H9 (cell line): ENCODE measurements at regions not wholly inside any gene's neighbourhood (a gene's known extent, or its start where the extent isn't known, plus 50 kb on each side); places are given as distances from the start of the nearest gene placed in this dataset.

Source experiments
- DNase-seq: peaks from one replicate; pipeline ENCODE4 v3.0.0-alpha.2; 2017
- H2AFZ ChIP-seq: one replicate; pipeline ENCODE4 v1.6.1; 2013; ENCODE audit warnings: mild to moderate bottlenecking, low read length, control low read depth, moderate library complexity
- H2AK5ac ChIP-seq: 2 replicates; pipeline ENCODE4 v1.6.1; 2013; ENCODE audit warnings: low read length, control low read depth, mixed read lengths; ENCODE audit not compliant: insufficient read length
- H2BK120ac ChIP-seq: one replicate; pipeline ENCODE4 v1.6.1; 2013; ENCODE audit warnings: low read depth, mild to moderate bottlenecking, low read length, control low read depth, inconsistent platforms; ENCODE audit not compliant: poor library complexity, severe bottlenecking
- H2BK12ac ChIP-seq: 2 replicates; pipeline ENCODE4 v1.6.1; 2013; ENCODE audit warnings: low read length, control low read depth, mixed read lengths, low read depth; ENCODE audit not compliant: insufficient read length
- H2BK15ac ChIP-seq: 2 replicates; pipeline ENCODE4 v1.6.1; 2013; ENCODE audit warnings: low read depth, low read length, control low read depth
- H2BK20ac ChIP-seq: one replicate; pipeline ENCODE4 v1.6.1; 2013; ENCODE audit warnings: low read depth, mild to moderate bottlenecking, low read length, control low read depth, inconsistent platforms; ENCODE audit not compliant: poor library complexity, severe bottlenecking
- H2BK5ac ChIP-seq: 2 replicates; pipeline ENCODE4 v1.6.1; 2013; ENCODE audit warnings: low read length, control low read depth, mixed read lengths; ENCODE audit not compliant: insufficient read length
- H3K14ac ChIP-seq: 2 replicates; pipeline ENCODE4 v1.6.1; 2013; ENCODE audit warnings: low read length, control low read depth; ENCODE audit not compliant: insufficient read depth
- H3K18ac ChIP-seq: 2 replicates; pipeline ENCODE4 v1.6.1; 2013; ENCODE audit warnings: low read depth, mild to moderate bottlenecking, mixed read lengths, low read length, control low read depth; ENCODE audit not compliant: insufficient read length
- H3K23ac ChIP-seq: 2 replicates; pipeline ENCODE4 v1.6.1; 2013; ENCODE audit warnings: low read length, control low read depth, mixed read lengths, low read depth; ENCODE audit not compliant: insufficient read length
- H3K23me2 ChIP-seq: 2 replicates; pipeline ENCODE4 v1.6.1; 2013; ENCODE audit warnings: low read depth, mild to moderate bottlenecking, mixed read lengths, low read length, control low read depth; ENCODE audit not compliant: insufficient read length, poor library complexity, severe bottlenecking
- H3K27ac ChIP-seq: 2 replicates; pipeline ENCODE4 v1.5.1; 2013; ENCODE audit warnings: low read length, control low read depth, mixed read lengths, low read depth; ENCODE audit not compliant: insufficient read length
- H3K27me3 ChIP-seq: 2 replicates; pipeline ENCODE4 v1.6.1; 2013; ENCODE audit warnings: low read length, control low read depth, inconsistent platforms; ENCODE audit not compliant: insufficient read depth
- H3K4ac ChIP-seq: 2 replicates; pipeline ENCODE4 v1.6.1; 2013; ENCODE audit warnings: low read depth, mild to moderate bottlenecking, control low read depth, inconsistent platforms, low read length, moderate library complexity
- H3K4me1 ChIP-seq: 2 replicates; pipeline ENCODE4 v1.6.1; 2013; ENCODE audit warnings: low read length, control low read depth, inconsistent platforms; ENCODE audit not compliant: insufficient read depth
- H3K4me2 ChIP-seq: 2 replicates; pipeline ENCODE4 v1.6.1; 2013; ENCODE audit warnings: low read length, control low read depth, mixed read lengths; ENCODE audit not compliant: insufficient read length, insufficient read depth
- H3K56ac ChIP-seq: 2 replicates; pipeline ENCODE4 v1.6.1; 2013; ENCODE audit warnings: low read depth, mild to moderate bottlenecking, mixed read lengths, low read length, control low read depth; ENCODE audit not compliant: insufficient read length
- H3K79me1 ChIP-seq: 2 replicates; pipeline ENCODE4 v1.6.1; 2013; ENCODE audit warnings: low read depth, mild to moderate bottlenecking, moderate library complexity, low read length, control low read depth, inconsistent platforms; ENCODE audit not compliant: insufficient read depth, poor library complexity, severe bottlenecking
- H3K79me2 ChIP-seq: 2 replicates; pipeline ENCODE4 v1.6.1; 2013; ENCODE audit warnings: low read length, control low read depth, inconsistent platforms; ENCODE audit not compliant: insufficient read depth
- H3K9ac ChIP-seq: 2 replicates; pipeline ENCODE4 v1.6.1; 2013; ENCODE audit warnings: low read length, control low read depth, mixed read lengths; ENCODE audit not compliant: insufficient read length; ENCODE audit errors: extremely low read depth
- H3K9me3 ChIP-seq: one replicate; pipeline ENCODE4 v1.6.1; 2013; ENCODE audit warnings: low read depth, low read length, inconsistent platforms; ENCODE audit not compliant: control insufficient read depth
- H3T11ph ChIP-seq: one replicate; pipeline ENCODE4 v1.6.1; 2013; ENCODE audit warnings: mild to moderate bottlenecking, low read length, control low read depth, inconsistent platforms
- H4K20me1 ChIP-seq: one replicate; pipeline ENCODE4 v1.6.1; 2013; ENCODE audit not compliant: control insufficient read depth, insufficient read length, insufficient read depth
- H4K5ac ChIP-seq: 2 replicates; pipeline ENCODE4 v1.6.1; 2013; ENCODE audit warnings: low read depth, mild to moderate bottlenecking, mixed read lengths, low read length, control low read depth; ENCODE audit not compliant: insufficient read length
- H4K8ac ChIP-seq: replicated peaks from 2 replicates; pipeline ENCODE4 v1.6.1; 2013; ENCODE audit warnings: low read length, control low read depth, mixed read lengths, low read depth; ENCODE audit not compliant: insufficient read length
- H4K91ac ChIP-seq: 2 replicates; pipeline ENCODE4 v1.6.1; 2013; ENCODE audit warnings: low read depth, mild to moderate bottlenecking, moderate library complexity, mixed read lengths, low read length, control low read depth; ENCODE audit not compliant: insufficient read length
- H3K27ac Mint-ChIP-seq, 3 experiments: 2 replicates in 2 of 3; 3 replicates in 1 of 3; pipeline ENCODE4 v1.8.0; 2020 to 2021; ENCODE audit warnings: mixed read lengths in 3 of 3, mild to moderate bottlenecking in 1 of 3, moderate library complexity in 1 of 3
- H3K27me3 Mint-ChIP-seq: 2 replicates; pipeline ENCODE4 v1.8.0; 2021; ENCODE audit warnings: low read depth, mild to moderate bottlenecking, moderate library complexity, mixed read lengths
- H3K36me3 Mint-ChIP-seq, 3 experiments: 2 replicates in 2 of 3; 3 replicates in 1 of 3; pipeline ENCODE4 v1.8.0; 2020 to 2021; ENCODE audit warnings: low read depth in 3 of 3, mixed read lengths in 3 of 3; ENCODE audit not compliant: insufficient read depth in 1 of 3
- H3K4me1 Mint-ChIP-seq, 2 experiments: 2 replicates each; pipeline ENCODE4 v1.8.0; 2020; ENCODE audit warnings: mixed read lengths in 2 of 2
- H3K4me3 Mint-ChIP-seq, 2 experiments: 2 replicates in 1 of 2; 3 replicates in 1 of 2; pipeline ENCODE4 v1.8.0; 2020 to 2021; ENCODE audit warnings: mild to moderate bottlenecking in 2 of 2, mixed read lengths in 2 of 2, moderate library complexity in 1 of 2
- H3K9me3 Mint-ChIP-seq, 2 experiments: 2 replicates in 1 of 2; 3 replicates in 1 of 2; pipeline ENCODE4 v1.8.0; 2020; ENCODE audit warnings: mild to moderate bottlenecking in 2 of 2, mixed read lengths in 2 of 2, moderate library complexity in 1 of 2
- WGBS: extraction: QIAGEN DNeasy Blood & Tissue Kit; methylation state at CpG from one replicate; pipeline ENCODE4 v1.1.7; 2013; ENCODE audit warnings: missing lambda C conversion rate, low lambda C conversion rate, mixed read lengths; ENCODE audit not compliant: insufficient read length; ENCODE audit errors: extremely low coverage; 5-methylcytosine and 5-hydroxymethylcytosine counted together
- TF ChIP-seq, protein P1 (sequence below): fragments of 200-600 bp; sonication (generic); conservative IDR thresholded peaks from 3 replicates; pipeline ENCODE4 v1.8.0; 2021; ENCODE audit warnings: antibody characterized with exemption, mild to moderate bottlenecking

DNA sequence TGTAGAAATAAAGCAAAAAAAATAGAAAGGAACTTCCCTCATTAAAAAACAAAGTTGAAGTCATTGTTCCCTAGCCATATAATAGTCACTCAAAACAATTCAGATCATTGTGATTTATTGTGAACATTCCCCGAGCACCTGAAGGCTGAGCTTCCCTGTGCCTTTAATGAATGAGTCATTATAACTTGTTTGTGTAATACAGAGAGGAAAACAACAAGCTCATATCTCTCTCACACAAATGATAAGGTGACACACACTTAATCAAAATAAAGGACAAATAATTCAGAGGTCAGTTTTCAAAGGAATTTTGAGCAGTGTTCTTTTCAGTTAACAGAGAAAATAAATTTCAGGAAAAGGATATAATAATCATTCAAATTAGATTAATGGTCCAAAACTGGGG, 326.2 kb downstream of the DUSP10 start:
- TF ChIP-seq, protein P1, sequence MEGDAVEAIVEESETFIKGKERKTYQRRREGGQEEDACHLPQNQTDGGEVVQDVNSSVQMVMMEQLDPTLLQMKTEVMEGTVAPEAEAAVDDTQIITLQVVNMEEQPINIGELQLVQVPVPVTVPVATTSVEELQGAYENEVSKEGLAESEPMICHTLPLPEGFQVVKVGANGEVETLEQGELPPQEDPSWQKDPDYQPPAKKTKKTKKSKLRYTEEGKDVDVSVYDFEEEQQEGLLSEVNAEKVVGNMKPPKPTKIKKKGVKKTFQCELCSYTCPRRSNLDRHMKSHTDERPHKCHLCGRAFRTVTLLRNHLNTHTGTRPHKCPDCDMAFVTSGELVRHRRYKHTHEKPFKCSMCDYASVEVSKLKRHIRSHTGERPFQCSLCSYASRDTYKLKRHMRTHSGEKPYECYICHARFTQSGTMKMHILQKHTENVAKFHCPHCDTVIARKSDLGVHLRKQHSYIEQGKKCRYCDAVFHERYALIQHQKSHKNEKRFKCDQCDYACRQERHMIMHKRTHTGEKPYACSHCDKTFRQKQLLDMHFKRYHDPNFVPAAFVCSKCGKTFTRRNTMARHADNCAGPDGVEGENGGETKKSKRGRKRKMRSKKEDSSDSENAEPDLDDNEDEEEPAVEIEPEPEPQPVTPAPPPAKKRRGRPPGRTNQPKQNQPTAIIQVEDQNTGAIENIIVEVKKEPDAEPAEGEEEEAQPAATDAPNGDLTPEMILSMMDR, result no peak

More for the DNA sequence above, 326.2 kb downstream of the DUSP10 start:
- no peaks in the 10 kb centered on the region for H3K36me3 Mint-ChIP-seq
- H3K79me2 ChIP-seq, result no peaks in the 10 kb centered on the region
- H3K4me2 ChIP-seq, result no peak overlapping the region
- H2BK20ac ChIP-seq, result no peak overlapping the region
- no peaks in the 10 kb centered on the region for H4K20me1 ChIP-seq
- no peak overlapping the region for H2BK12ac ChIP-seq
- no peaks in the 10 kb centered on the region; the same call in 1 of the 2 replicates for H3K4me1 ChIP-seq
- H3K14ac ChIP-seq, result no peak overlapping the region
- no peaks in the 10 kb centered on the region for H3K9me3 ChIP-seq
- H3K56ac ChIP-seq, result no peak overlapping the region
- no peak overlapping the region for H4K91ac ChIP-seq
- H3K23me2 ChIP-seq, result no peaks in the 10 kb centered on the region
- H3T11ph ChIP-seq, result no peak overlapping the region
- no peak overlapping the region for H4K8ac ChIP-seq
- DNase-seq, result no peak
- peaks cover 7% of the 10 kb centered on the region in 2 experiments for H3K4me1 Mint-ChIP-seq
- no peak overlapping the region for H4K5ac ChIP-seq
- H3K9me3 Mint-ChIP-seq, result no peaks in the 10 kb centered on the region
- H3K27me3 Mint-ChIP-seq, result no peaks in the 10 kb centered on the region
- no peak overlapping the region for H2AK5ac ChIP-seq
- H3K4ac ChIP-seq, result no peak overlapping the region
- WGBS, result no CpG with 5 or more reads among the region's 1 CpG
- no peak overlapping the region for H3K18ac ChIP-seq
- H2BK15ac ChIP-seq, result no peak overlapping the region
- H3K23ac ChIP-seq, result no peak overlapping the region
- no peak overlapping the region for H3K9ac ChIP-seq
- H3K27ac Mint-ChIP-seq, result no peak overlapping the region
- no peak overlapping the region for H2BK120ac ChIP-seq
- no peaks in the 10 kb centered on the region for H3K27me3 ChIP-seq
- H3K79me1 ChIP-seq, result no peaks in the 10 kb centered on the region
- no peak overlapping the region for H2AFZ ChIP-seq
- H2BK5ac ChIP-seq, result no peak overlapping the region
- H3K27ac ChIP-seq, result no peak overlapping the region
- H3K4me3 Mint-ChIP-seq, result no peak overlapping the region
